ENCODE measurements at regions not wholly inside any gene's neighbourhood (a gene's known extent, or its start where the extent isn't known, plus 50 kb on each side); places are given as distances from the start of the nearest gene placed in this dataset.

GRCh38 chr22:49693848-49694247 is 133.8 kb downstream of the BRD1 start:
- TF ChIP-seq POLR2A (IDR thresholded peaks at IDR 0.05): no peak
- TF ChIP-seq POLR2AphosphoS5 (IDR thresholded peaks at IDR 0.05): no peak
